SK-N-SH treated with all-trans-retinoic acid at 6 μM for 48 hours (cell line): ENCODE measurements at regions not wholly inside any gene's neighbourhood (a gene's known extent, or its start where the extent isn't known, plus 50 kb on each side); places are given as distances from the start of the nearest gene placed in this dataset.

Experiments used
- ATAC-seq: fragments of 200-7000 bp; cut with Tn5 transposase; 3 replicates; pipeline ENCODE4 v1.9.1; 2020; ENCODE audit warnings: mild to moderate bottlenecking, moderate library complexity
- ARNTL ChIP-seq: fragments of 450-650 bp; formaldehyde crosslinking; IDR thresholded peaks from 2 replicates; pipeline ENCODE4 v1.5.0; 2020; ENCODE audit warnings: low read depth, mild to moderate bottlenecking, moderate library complexity, borderline replicate concordance
- BACH2 ChIP-seq: fragments of 250-450 bp; sonication (Bioruptor Pico); IDR thresholded peaks from 2 replicates; pipeline ENCODE4 v1.9.0; 2021; ENCODE audit warnings: mild to moderate bottlenecking, borderline replicate concordance
- CREB5 ChIP-seq: fragments of 250-450 bp; sonication (Bioruptor Pico); IDR thresholded peaks from 2 replicates; pipeline ENCODE4 v1.5.1; 2020; ENCODE audit warnings: low read depth, mild to moderate bottlenecking, moderate library complexity
- CSDC2 ChIP-seq: fragments of 250-450 bp; sonication (Bioruptor Pico); IDR thresholded peaks from 2 replicates; pipeline ENCODE4 v1.5.0; 2020; ENCODE audit warnings: mild to moderate bottlenecking, moderate library complexity
- CSRNP3 ChIP-seq: fragments of 250-450 bp; sonication (Bioruptor Pico); IDR thresholded peaks from 2 replicates; pipeline ENCODE4 v1.5.1; 2021; ENCODE audit warnings: mild to moderate bottlenecking, moderate library complexity
- GLIS3 ChIP-seq: fragments of 250-450 bp; sonication (Bioruptor Pico); IDR thresholded peaks from 2 replicates; pipeline ENCODE4 v1.5.0; 2020; ENCODE audit warnings: mild to moderate bottlenecking, moderate library complexity
- PATZ1 ChIP-seq: fragments of 250-450 bp; sonication (Bioruptor Pico); IDR thresholded peaks from 2 replicates; pipeline ENCODE4 v1.8.0; 2020; ENCODE audit warnings: mild to moderate bottlenecking, moderate library complexity, borderline replicate concordance
- PPARA ChIP-seq: fragments of 250-450 bp; sonication (Bioruptor Pico); IDR thresholded peaks from 2 replicates; pipeline ENCODE4 v1.5.0; 2020; ENCODE audit warnings: mild to moderate bottlenecking, borderline replicate concordance
- RARB ChIP-seq: fragments of 250-450 bp; sonication (Bioruptor Pico); IDR thresholded peaks from 2 replicates; pipeline ENCODE4 v1.8.0; 2021; ENCODE audit warnings: mild to moderate bottlenecking, moderate library complexity
- SNAI2 ChIP-seq: fragments of 250-450 bp; sonication (Bioruptor Pico); IDR thresholded peaks from 2 replicates; pipeline ENCODE4 v1.5.0; 2020; ENCODE audit warnings: mild to moderate bottlenecking, moderate library complexity
- TCF4 ChIP-seq: fragments of 250-450 bp; sonication (Bioruptor Pico); IDR thresholded peaks from 2 replicates; pipeline ENCODE4 v1.8.0; 2021; ENCODE audit warnings: mild to moderate bottlenecking, moderate library complexity, borderline replicate concordance
- TOX ChIP-seq: fragments of 250-450 bp; sonication (Bioruptor Pico); IDR thresholded peaks from 2 replicates; pipeline ENCODE4 v1.8.0; 2021; ENCODE audit warnings: mild to moderate bottlenecking, moderate library complexity, borderline replicate concordance
- ZC3H10 ChIP-seq: fragments of 250-450 bp; sonication (Bioruptor Pico); IDR thresholded peaks from 2 replicates; pipeline ENCODE4 v1.5.1; 2021; ENCODE audit warnings: mild to moderate bottlenecking, moderate library complexity
- ZFP30 ChIP-seq: fragments of 450-650 bp; formaldehyde crosslinking; IDR thresholded peaks from 2 replicates; pipeline ENCODE4 v1.5.0; 2022; ENCODE audit warnings: mild to moderate bottlenecking, moderate library complexity
- ZNF565 ChIP-seq: fragments of 450-650 bp; formaldehyde crosslinking; conservative IDR thresholded peaks from 2 replicates; pipeline ENCODE4 v1.5.0; 2020; ENCODE audit warnings: low read depth, mild to moderate bottlenecking, moderate library complexity
- ZNF70 ChIP-seq: fragments of 450-650 bp; formaldehyde crosslinking; IDR thresholded peaks from 2 replicates; pipeline ENCODE4 v1.5.0; 2020; ENCODE audit warnings: mild to moderate bottlenecking, moderate library complexity
- TF ChIP-seq, protein P1 (sequence below): fragments of 250-450 bp; sonication (Bioruptor Pico); IDR thresholded peaks from 2 replicates; pipeline ENCODE4 v1.8.0; 2021; ENCODE audit warnings: low read depth, mild to moderate bottlenecking, moderate library complexity, borderline replicate concordance
- TF ChIP-seq, protein P2 (sequence below): fragments of 250-450 bp; sonication (Bioruptor Pico); IDR thresholded peaks from 2 replicates; pipeline ENCODE4 v1.5.0; 2020; ENCODE audit warnings: mild to moderate bottlenecking, moderate library complexity

- TF ChIP-seq CREB5 = no peak
- TF ChIP-seq ZFP30 (CRISPR knock-in tag) = no peak
- TF ChIP-seq CSRNP3 (CRISPR knock-in tag) = no peak
- no peak for TF ChIP-seq ZNF70 (CRISPR knock-in tag)
- TF ChIP-seq TCF4 (CRISPR knock-in tag) = no peak
- TF ChIP-seq ARNTL = no peak
- TF ChIP-seq, all 23 proteins: peak for 0
- ATAC-seq = peak; percentile 68; the same call in 2 of the 3 replicates
These were observed 74.6 kb downstream of the GPR88 start for GRCh38 chr1:100612540-100612939.

DNA sequence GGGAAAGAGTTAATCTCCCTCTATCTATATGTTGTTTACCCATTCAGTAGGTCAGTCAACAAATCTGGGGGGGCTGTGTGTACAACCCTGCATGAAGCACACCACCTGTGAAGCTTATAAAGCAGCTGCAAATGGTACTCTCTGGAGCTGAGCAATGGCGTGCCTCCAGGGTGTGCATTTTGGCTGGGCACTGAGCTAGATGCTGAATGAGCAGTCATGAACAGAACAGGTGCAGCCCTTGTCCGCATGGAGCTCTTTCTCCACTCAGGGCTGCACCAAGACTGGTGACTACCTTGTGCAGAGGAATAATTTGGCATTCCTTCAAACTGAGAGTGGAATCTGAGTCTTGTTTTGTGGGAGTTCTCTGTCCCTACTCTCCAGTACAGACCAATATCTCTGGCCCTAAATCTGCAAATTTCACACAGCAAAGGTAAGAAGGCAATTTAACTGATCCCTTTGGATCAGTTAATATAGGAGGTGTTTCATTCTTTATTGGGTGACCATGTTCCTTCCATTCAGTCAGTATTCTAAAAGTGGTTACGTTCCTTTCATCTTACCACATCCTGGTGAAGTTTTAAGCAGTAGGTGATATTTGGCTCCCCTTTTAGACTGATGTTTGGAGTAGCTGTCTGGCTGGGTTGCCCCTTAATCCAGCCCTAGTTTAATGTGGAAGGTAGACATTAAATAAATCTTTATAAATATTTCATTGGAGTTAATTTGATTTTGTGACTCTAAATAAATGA, 76.0 kb downstream of the GPR88 start:
- no peak for ATAC-seq
- TF ChIP-seq ZNF70 (CRISPR knock-in tag) (no peak), BACH2 (CRISPR knock-in tag) (no peak), TOX (CRISPR knock-in tag) (no peak), ZC3H10 (no peak), ZFP30 (CRISPR knock-in tag) (no peak), CSDC2 (CRISPR knock-in tag) (no peak), PPARA (CRISPR knock-in tag) (no peak), GLIS3 (CRISPR knock-in tag) (no peak), CSRNP3 (CRISPR knock-in tag) (no peak), RARB (no peak), SNAI2 (no peak), PATZ1 (CRISPR knock-in tag) (no peak)
- TF ChIP-seq, protein P1, sequence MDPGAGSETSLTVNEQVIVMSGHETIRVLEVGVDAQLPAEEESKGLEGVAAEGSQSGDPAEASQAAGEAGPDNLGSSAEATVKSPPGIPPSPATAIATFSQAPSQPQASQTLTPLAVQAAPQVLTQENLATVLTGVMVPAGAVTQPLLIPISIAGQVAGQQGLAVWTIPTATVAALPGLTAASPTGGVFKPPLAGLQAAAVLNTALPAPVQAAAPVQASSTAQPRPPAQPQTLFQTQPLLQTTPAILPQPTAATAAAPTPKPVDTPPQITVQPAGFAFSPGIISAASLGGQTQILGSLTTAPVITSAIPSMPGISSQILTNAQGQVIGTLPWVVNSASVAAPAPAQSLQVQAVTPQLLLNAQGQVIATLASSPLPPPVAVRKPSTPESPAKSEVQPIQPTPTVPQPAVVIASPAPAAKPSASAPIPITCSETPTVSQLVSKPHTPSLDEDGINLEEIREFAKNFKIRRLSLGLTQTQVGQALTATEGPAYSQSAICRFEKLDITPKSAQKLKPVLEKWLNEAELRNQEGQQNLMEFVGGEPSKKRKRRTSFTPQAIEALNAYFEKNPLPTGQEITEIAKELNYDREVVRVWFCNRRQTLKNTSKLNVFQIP (CRISPR knock-in tag) = no peak
- TF ChIP-seq, protein P2, sequence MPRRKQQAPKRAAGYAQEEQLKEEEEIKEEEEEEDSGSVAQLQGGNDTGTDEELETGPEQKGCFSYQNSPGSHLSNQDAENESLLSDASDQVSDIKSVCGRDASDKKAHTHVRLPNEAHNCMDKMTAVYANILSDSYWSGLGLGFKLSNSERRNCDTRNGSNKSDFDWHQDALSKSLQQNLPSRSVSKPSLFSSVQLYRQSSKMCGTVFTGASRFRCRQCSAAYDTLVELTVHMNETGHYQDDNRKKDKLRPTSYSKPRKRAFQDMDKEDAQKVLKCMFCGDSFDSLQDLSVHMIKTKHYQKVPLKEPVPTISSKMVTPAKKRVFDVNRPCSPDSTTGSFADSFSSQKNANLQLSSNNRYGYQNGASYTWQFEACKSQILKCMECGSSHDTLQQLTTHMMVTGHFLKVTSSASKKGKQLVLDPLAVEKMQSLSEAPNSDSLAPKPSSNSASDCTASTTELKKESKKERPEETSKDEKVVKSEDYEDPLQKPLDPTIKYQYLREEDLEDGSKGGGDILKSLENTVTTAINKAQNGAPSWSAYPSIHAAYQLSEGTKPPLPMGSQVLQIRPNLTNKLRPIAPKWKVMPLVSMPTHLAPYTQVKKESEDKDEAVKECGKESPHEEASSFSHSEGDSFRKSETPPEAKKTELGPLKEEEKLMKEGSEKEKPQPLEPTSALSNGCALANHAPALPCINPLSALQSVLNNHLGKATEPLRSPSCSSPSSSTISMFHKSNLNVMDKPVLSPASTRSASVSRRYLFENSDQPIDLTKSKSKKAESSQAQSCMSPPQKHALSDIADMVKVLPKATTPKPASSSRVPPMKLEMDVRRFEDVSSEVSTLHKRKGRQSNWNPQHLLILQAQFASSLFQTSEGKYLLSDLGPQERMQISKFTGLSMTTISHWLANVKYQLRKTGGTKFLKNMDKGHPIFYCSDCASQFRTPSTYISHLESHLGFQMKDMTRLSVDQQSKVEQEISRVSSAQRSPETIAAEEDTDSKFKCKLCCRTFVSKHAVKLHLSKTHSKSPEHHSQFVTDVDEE (CRISPR knock-in tag) = no peak

DNA sequence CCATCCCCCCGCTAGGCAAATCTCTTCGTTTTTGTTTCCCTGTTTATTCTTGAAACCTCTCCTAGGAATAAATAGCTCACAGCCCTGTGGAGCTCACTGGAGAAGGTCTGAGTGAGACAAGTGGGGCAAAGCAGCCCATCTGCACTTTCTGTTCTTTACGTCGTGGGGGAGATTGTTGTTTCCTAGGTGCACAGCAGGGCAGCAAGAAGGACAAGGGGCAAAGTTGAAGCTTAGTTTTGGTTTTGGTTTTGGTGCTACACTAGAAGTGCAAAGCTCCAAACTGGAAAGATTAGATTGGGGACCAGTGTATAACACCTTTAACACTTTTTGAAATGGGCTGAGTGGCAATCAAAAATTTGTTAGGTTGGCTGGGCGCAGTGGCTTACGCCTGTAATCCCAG, 76.6 kb downstream of the GPR88 start:
- ATAC-seq = no peak
- no peak for TF ChIP-seq ZNF565 (CRISPR knock-in tag)
- TF ChIP-seq, all 23 proteins: peak for 0
